ENCODE measurements at regions not wholly inside any gene's neighbourhood (a gene's known extent, or its start where the extent isn't known, plus 50 kb on each side); places are given as distances from the start of the nearest gene placed in this dataset.

DNA sequence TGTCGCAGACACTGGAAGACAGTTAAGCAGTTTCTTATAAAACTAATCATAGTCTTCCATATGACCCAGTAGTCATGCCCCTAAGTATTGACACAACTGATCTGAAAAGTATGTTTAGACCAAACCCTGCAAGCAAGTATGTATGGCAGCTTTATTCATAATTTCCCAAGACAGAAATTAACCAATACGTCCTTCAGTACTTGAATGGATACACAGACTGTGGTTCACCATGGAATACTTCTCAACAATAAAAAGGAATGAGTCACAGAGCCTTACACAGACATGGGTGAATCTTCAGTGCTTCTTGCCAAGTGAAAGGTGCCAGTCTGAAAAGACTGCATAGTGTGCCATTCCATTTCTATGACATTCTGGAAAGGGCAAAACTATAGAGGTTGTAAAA lies 50.2 kb upstream of the AKR1E2 start:
- no peak for TF ChIP-seq CTCF (IDR thresholded peaks at IDR 0.05)
- H3K27ac Mint-ChIP-seq, result no peak overlapping the region
- CTCF ChIA-PET, result no interaction called here

GRCh38 chr10:4772202-4772570 lies 53.8 kb upstream of the AKR1E2 start:
- peaks cover 17% of the 10 kb centered on the region for H3K27me3 Mint-ChIP-seq
- H3K36me3 Mint-ChIP-seq (ENCODE audit: low read depth), result no peaks in the 10 kb centered on the region
- POLR2A ChIA-PET, result no interaction called here
- ATAC-seq (ENCODE audit: low read depth) (no peak), DNase-seq (no peak)
- H3K4me3 Mint-ChIP-seq, result no peak overlapping the region
- no peak overlapping the region for H3K27ac Mint-ChIP-seq
- no peak for TF ChIP-seq CTCF (IDR thresholded peaks at IDR 0.05)
- CTCF ChIA-PET, result interaction anchor here (1.7 to 3.1 kb wide), 2 partner anchors 1574 to 1579 kb away, joined by 4 to 13 read pairs; no protein-coding TSS in a partner anchor
- intact Hi-C loops (cut with micrococcal nuclease), result no loop called here
- H3K9me3 Mint-ChIP-seq, result no peaks in the 10 kb centered on the region
- no peaks in the 10 kb centered on the region for H3K4me1 Mint-ChIP-seq

More for the DNA sequence above, 50.2 kb upstream of the AKR1E2 start:
- Mint-ChIP-seq H3K36me3 (ENCODE audit: low read depth) (no peaks in the 10 kb centered on the region), H3K4me3 (no peak overlapping the region), H3K9me3 (no peaks in the 10 kb centered on the region), H3K27me3 (peaks cover 17% of the 10 kb centered on the region), H3K4me1 (no peaks in the 10 kb centered on the region)
- ATAC-seq (ENCODE audit: low read depth), result no peak
- intact Hi-C loops (cut with micrococcal nuclease), result no loop called here
- no peak for DNase-seq
- POLR2A ChIA-PET, result no interaction called here

GRCh38 chr10:4771554-4772201 lies 54.3 kb upstream of the AKR1E2 start:
- Mint-ChIP-seq H3K27ac (no peak overlapping the region), H3K36me3 (ENCODE audit: low read depth) (no peaks in the 10 kb centered on the region), H3K4me1 (no peaks in the 10 kb centered on the region), H3K4me3 (no peak overlapping the region), H3K9me3 (no peaks in the 10 kb centered on the region), H3K27me3 (peaks cover 19% of the 10 kb centered on the region)
- ChIA-PET CTCF (interaction anchor here (1.7 to 3.1 kb wide), 2 partner anchors 1574 to 1578 kb away, joined by 4 to 13 read pairs; no protein-coding TSS in a partner anchor), POLR2A (no interaction called here)
- intact Hi-C loops (cut with micrococcal nuclease), result loop anchor here (1.0 kb wide), 1 partner anchor 1578 kb away; no protein-coding TSS in a partner anchor
- ATAC-seq (ENCODE audit: low read depth) (no peak), DNase-seq (no peak)
- TF ChIP-seq CTCF (IDR thresholded peaks at IDR 0.05), result no peak

GRCh38 chr10:4770801-4771553 lies 55.0 kb upstream of the AKR1E2 start:
- ChIA-PET POLR2A (no interaction called here), CTCF (interaction anchor here (1.7 to 3.1 kb wide), 2 partner anchors 1573 to 1578 kb away, joined by 4 to 13 read pairs; no protein-coding TSS in a partner anchor)
- ATAC-seq (ENCODE audit: low read depth) (no peak), DNase-seq (no peak)
- Mint-ChIP-seq H3K27me3 (peaks cover 19% of the 10 kb centered on the region), H3K4me3 (no peak overlapping the region), H3K4me1 (no peaks in the 10 kb centered on the region), H3K27ac (no peak overlapping the region), H3K36me3 (ENCODE audit: low read depth) (no peaks in the 10 kb centered on the region), H3K9me3 (no peaks in the 10 kb centered on the region)
- intact Hi-C loops (cut with micrococcal nuclease), result loop anchor here (1.0 kb wide), 1 partner anchor 1578 kb away; no protein-coding TSS in a partner anchor
- no peak for TF ChIP-seq CTCF (IDR thresholded peaks at IDR 0.05)

- TF ChIP-seq CTCF (IDR thresholded peaks at IDR 0.05), result no peak
- DNase-seq (no peak), ATAC-seq (ENCODE audit: low read depth) (no peak)
- Mint-ChIP-seq H3K4me1 (no peaks in the 10 kb centered on the region), H3K36me3 (ENCODE audit: low read depth) (no peaks in the 10 kb centered on the region), H3K9me3 (no peaks in the 10 kb centered on the region), H3K27me3 (peaks cover 11% of the 10 kb centered on the region), H3K4me3 (no peak overlapping the region), H3K27ac (no peak overlapping the region)
- CTCF ChIA-PET, result interaction anchor here (1.2 kb wide), 1 partner anchor 1546 kb away, joined by 3 read pairs; no protein-coding TSS in a partner anchor
- intact Hi-C loops (cut with micrococcal nuclease), result loop anchor here (5.0 kb wide), 1 partner anchor 986 kb away; no protein-coding TSS in a partner anchor
- POLR2A ChIA-PET, result no interaction called here
These were observed 57.6 kb upstream of the AKR1E2 start for GRCh38 chr10:4768416-4768815.
